Dendritic cell treated with granulocyte-macrophage colony-stimulating factor and Interleukin-4, amounts not matched to agents 40 ng/mL and 50 ng/mL, for 4 days (primary cell): ENCODE measurements at regions not wholly inside any gene's neighbourhood (a gene's known extent, or its start where the extent isn't known, plus 50 kb on each side); places are given as distances from the start of the nearest gene placed in this dataset.

ENCODE experiments used
- H3K27ac Mint-ChIP-seq: one replicate; pipeline ENCODE4 v1.8.0; 2022; ENCODE audit warnings: mild to moderate bottlenecking, mixed read lengths
- H3K27me3 Mint-ChIP-seq: one replicate; pipeline ENCODE4 v1.8.0; 2022; ENCODE audit warnings: mild to moderate bottlenecking, mixed read lengths
- H3K36me3 Mint-ChIP-seq: one replicate; pipeline ENCODE4 v1.8.0; 2022; ENCODE audit warnings: low read depth, mixed read lengths
- H3K4me1 Mint-ChIP-seq: one replicate; pipeline ENCODE4 v1.8.0; 2022; ENCODE audit warnings: low read depth, mixed read lengths
- H3K4me3 Mint-ChIP-seq: one replicate; pipeline ENCODE4 v1.8.0; 2022; ENCODE audit warnings: mild to moderate bottlenecking, moderate library complexity, mixed read lengths
- H3K9me3 Mint-ChIP-seq: one replicate; pipeline ENCODE4 v1.8.0; 2022; ENCODE audit warnings: mixed read lengths
- intact Hi-C: fragments of 100-400 bp; cut with micrococcal nuclease; formaldehyde crosslinking; loops from one replicate; pipeline ENCODE4 v1.15.0; 2022

DNA sequence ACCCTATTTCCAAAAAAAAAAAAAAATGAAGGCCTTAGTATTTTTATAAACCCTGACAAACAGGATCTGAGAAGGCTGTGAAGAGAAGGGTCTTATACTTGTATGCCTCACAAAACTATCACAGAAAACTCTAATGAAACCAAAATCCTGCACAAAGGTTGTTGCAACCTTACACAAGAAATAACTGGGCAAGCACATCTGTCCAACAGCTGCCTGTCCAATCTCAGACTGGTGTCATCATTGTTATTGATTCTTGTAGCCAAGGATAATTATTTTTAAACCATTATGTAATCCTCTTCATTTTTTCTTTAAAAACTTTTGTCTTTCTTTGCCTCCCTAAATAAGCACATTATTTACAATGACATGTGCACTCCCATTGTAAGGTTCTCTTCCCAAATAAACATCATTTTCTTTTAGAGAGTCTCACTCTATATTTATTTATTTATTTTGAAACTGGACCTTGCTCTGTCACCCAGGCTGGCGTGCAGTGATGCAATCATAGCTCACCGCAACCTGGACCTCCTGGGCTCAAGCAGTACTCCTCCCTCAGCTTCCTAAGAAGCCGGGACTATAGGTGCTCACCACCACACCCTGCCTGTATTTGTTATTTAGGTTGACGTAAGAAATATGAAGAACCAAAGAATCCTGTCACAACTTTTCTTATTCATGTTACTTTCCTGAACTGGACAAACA, 697.1 kb downstream of the DOK5 start:
- Mint-ChIP-seq H3K36me3 (no peaks in the 10 kb centered on the region), H3K4me1 (no peaks in the 10 kb centered on the region), H3K27ac (no peak overlapping the region), H3K27me3 (no peaks in the 10 kb centered on the region), H3K4me3 (no peak overlapping the region), H3K9me3 (peaks cover 32% of the 10 kb centered on the region)
- intact Hi-C loops, result no loop called here

- no peak overlapping the region for H3K4me3 Mint-ChIP-seq
- no peaks in the 10 kb centered on the region for H3K27me3 Mint-ChIP-seq
- peaks cover 14% of the 10 kb centered on the region for H3K9me3 Mint-ChIP-seq
- no peaks in the 10 kb centered on the region for H3K36me3 Mint-ChIP-seq
- intact Hi-C loops, result no loop called here
- no peaks in the 10 kb centered on the region for H3K4me1 Mint-ChIP-seq
- H3K27ac Mint-ChIP-seq, result no peak overlapping the region
Measured at GRCh38 chr20:55166063-55166462, 690.7 kb downstream of the DOK5 start.

DNA sequence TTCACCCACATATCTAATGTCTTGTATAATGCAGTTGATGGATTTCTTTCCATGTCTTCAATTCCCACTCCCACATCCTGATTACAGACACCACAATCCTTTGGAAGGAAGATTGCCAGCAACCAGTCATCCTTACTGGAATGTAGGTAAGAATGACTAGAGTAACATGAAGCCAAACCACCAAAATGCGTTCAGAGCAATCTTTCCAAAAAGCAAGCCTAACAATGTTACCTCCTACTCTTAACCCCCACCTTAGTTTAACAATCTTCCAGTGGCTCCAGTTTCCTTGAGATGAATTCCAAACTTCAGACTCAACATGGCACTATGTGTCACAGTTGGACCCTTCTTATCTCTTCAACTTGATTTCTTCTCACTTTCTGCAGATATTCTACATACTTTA, 685.6 kb downstream of the DOK5 start:
- Mint-ChIP-seq H3K27me3 (no peaks in the 10 kb centered on the region), H3K27ac (no peak overlapping the region), H3K36me3 (no peaks in the 10 kb centered on the region), H3K4me3 (no peak overlapping the region), H3K4me1 (no peaks in the 10 kb centered on the region), H3K9me3 (peaks cover 14% of the 10 kb centered on the region)
- intact Hi-C loops, result no loop called here

DNA sequence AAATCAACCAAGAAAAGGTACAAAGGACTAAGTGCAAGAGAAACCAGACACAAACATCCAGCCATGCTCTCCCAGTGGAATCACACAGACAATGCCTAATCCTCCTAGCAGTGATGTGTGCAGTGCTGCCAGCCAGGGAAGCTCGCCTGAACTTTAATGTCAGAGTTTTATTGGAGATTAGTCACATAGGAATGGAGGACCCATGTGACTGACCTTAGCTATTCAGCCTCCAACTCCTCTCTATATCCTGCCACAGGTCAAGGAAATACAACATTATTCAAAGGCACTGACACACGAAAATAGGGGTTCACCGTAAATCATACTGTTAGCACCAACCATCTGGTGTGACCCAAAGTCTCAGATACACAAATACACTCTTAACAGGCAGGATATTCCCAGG, 684.6 kb downstream of the DOK5 start:
- H3K4me1 Mint-ChIP-seq, result no peaks in the 10 kb centered on the region
- no peak overlapping the region for H3K4me3 Mint-ChIP-seq
- H3K9me3 Mint-ChIP-seq, result peaks cover 21% of the 10 kb centered on the region
- no peak overlapping the region for H3K27ac Mint-ChIP-seq
- intact Hi-C loops, result no loop called here
- H3K27me3 Mint-ChIP-seq, result no peaks in the 10 kb centered on the region
- no peaks in the 10 kb centered on the region for H3K36me3 Mint-ChIP-seq

DNA sequence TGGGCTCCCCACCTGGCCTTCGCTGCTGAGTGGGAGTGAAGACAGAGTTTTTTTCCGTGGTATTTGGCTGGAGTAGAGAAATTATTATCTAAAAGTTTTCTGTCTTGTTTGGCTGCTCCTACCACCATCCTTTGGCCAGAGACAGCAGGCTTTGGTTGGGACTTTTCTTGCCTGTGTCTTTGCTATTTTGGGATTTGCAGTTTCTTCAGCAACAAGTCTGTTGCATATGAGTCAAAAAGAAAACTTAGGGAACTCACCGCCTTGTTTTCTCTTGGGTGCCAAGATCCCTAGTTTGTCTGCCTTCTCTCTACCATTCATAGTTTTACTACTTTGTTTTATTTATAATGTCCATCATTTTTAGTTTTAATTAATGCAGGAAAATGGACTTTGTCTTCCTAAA, 683.8 kb downstream of the DOK5 start:
- Mint-ChIP-seq H3K27ac (no peak overlapping the region), H3K4me1 (no peaks in the 10 kb centered on the region), H3K9me3 (peaks cover 21% of the 10 kb centered on the region), H3K36me3 (no peaks in the 10 kb centered on the region), H3K4me3 (no peak overlapping the region), H3K27me3 (no peaks in the 10 kb centered on the region)
- intact Hi-C loops, result no loop called here

DNA sequence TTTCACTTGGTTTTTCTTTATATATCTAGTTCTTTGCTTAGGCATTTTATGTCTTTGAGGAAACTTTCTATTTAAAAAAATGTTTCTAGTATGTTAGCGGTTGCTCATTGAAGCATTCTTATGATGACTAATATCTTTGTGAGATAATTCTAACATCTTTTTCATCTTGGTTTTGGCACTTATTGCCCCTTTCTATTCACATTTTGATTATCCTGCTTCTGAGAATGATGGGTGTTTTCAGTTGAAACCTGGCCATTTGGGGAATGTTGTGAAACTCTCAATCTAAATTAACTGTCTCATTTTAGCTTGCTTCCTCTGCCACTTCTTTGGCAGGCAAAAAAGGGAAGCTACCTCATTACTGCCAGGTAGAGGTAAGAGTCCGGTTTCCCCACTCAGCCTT, 683.1 kb downstream of the DOK5 start:
- Mint-ChIP-seq H3K9me3 (peaks cover 21% of the 10 kb centered on the region), H3K27me3 (no peaks in the 10 kb centered on the region), H3K4me1 (no peaks in the 10 kb centered on the region), H3K27ac (no peak overlapping the region), H3K36me3 (no peaks in the 10 kb centered on the region), H3K4me3 (no peak overlapping the region)
- intact Hi-C loops, result no loop called here

- no peaks in the 10 kb centered on the region for H3K27me3 Mint-ChIP-seq
- H3K27ac Mint-ChIP-seq, result no peak overlapping the region
- no peaks in the 10 kb centered on the region for H3K36me3 Mint-ChIP-seq
- no peaks in the 10 kb centered on the region for H3K4me1 Mint-ChIP-seq
- H3K4me3 Mint-ChIP-seq, result no peak overlapping the region
- H3K9me3 Mint-ChIP-seq, result peaks cover 18% of the 10 kb centered on the region
- intact Hi-C loops, result no loop called here
Measured at GRCh38 chr20:55155360-55155759, 680.0 kb downstream of the DOK5 start.

- Mint-ChIP-seq H3K27me3 (no peaks in the 10 kb centered on the region), H3K36me3 (no peaks in the 10 kb centered on the region), H3K4me1 (no peaks in the 10 kb centered on the region), H3K4me3 (no peak overlapping the region), H3K9me3 (peaks cover 17% of the 10 kb centered on the region), H3K27ac (no peak overlapping the region)
- intact Hi-C loops, result no loop called here
Measured at GRCh38 chr20:55153001-55153645, 677.7 kb downstream of the DOK5 start.

- Mint-ChIP-seq H3K9me3 (peaks cover 17% of the 10 kb centered on the region), H3K36me3 (no peaks in the 10 kb centered on the region), H3K27ac (no peak overlapping the region), H3K4me1 (no peaks in the 10 kb centered on the region), H3K4me3 (no peak overlapping the region), H3K27me3 (no peaks in the 10 kb centered on the region)
- intact Hi-C loops, result no loop called here
Measured at GRCh38 chr20:55151171-55151570, 675.8 kb downstream of the DOK5 start.

GRCh38 chr20:55143601-55144000, 668.2 kb downstream of the DOK5 start:
- no peak overlapping the region for H3K27ac Mint-ChIP-seq
- H3K27me3 Mint-ChIP-seq, result no peaks in the 10 kb centered on the region
- H3K4me1 Mint-ChIP-seq, result no peaks in the 10 kb centered on the region
- no peak overlapping the region for H3K4me3 Mint-ChIP-seq
- H3K36me3 Mint-ChIP-seq, result no peaks in the 10 kb centered on the region
- peaks cover 10% of the 10 kb centered on the region for H3K9me3 Mint-ChIP-seq
- intact Hi-C loops, result no loop called here

DNA sequence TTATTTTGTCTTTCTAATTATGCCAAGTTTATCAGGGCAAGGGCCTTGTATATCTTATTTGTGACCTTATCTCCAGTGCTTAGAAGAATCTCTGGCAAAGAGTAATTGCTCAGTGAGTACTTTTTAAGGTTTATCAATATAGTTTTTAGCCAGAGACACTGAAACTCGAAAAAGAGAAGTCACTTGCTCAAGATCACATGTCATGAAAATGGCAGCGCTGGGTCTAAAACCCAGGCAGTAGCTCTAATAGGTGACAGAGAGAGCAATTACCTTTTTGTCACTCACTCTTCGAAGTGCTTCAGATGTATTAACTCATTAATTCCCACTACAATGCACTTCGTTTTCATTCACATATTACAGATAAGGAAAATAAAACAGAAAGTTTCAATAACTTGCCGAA, 667.5 kb downstream of the DOK5 start:
- intact Hi-C loops, result no loop called here
- Mint-ChIP-seq H3K36me3 (no peaks in the 10 kb centered on the region), H3K27me3 (no peaks in the 10 kb centered on the region), H3K27ac (no peak overlapping the region), H3K4me1 (no peaks in the 10 kb centered on the region), H3K4me3 (no peak overlapping the region), H3K9me3 (peaks cover 10% of the 10 kb centered on the region)

- no peaks in the 10 kb centered on the region for H3K36me3 Mint-ChIP-seq
- no peak overlapping the region for H3K27ac Mint-ChIP-seq
- H3K4me3 Mint-ChIP-seq, result no peak overlapping the region
- no peaks in the 10 kb centered on the region for H3K27me3 Mint-ChIP-seq
- intact Hi-C loops, result no loop called here
- H3K4me1 Mint-ChIP-seq, result no peaks in the 10 kb centered on the region
- H3K9me3 Mint-ChIP-seq, result peaks cover 10% of the 10 kb centered on the region
Measured at GRCh38 chr20:55140631-55141030, 665.2 kb downstream of the DOK5 start.

DNA sequence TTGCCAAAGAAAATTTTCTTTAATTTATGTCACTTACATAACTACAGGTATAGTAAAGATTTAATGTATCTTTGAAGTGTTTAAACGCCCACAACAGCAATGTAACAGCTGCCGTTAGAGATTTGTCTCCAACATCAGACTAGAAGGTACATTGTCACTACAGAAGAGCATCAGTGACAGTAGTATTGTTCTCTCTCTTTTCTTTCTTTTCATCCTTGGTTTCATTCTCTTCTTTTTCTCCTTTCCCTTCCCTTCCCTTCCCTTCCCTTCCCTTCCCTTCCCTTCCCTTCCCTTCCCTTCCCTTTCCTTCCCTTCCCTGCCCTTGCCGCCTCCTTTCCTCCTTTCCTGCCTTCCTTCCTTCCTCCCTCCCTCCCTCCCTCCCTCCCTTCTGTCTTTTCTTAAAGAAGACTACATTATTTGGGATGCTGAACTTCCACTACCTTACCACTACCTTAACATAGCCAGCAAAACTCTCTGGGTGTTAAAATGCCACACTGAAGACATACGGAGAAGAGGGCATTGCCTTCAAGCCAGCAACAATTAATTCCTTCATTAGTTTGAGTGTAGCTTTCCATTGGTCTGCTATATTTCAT, 663.9 kb downstream of the DOK5 start:
- Mint-ChIP-seq H3K36me3 (no peaks in the 10 kb centered on the region), H3K27ac (no peak overlapping the region), H3K9me3 (peaks cover 6% of the 10 kb centered on the region), H3K4me3 (no peak overlapping the region), H3K4me1 (no peaks in the 10 kb centered on the region), H3K27me3 (no peaks in the 10 kb centered on the region)
- intact Hi-C loops, result no loop called here

DNA sequence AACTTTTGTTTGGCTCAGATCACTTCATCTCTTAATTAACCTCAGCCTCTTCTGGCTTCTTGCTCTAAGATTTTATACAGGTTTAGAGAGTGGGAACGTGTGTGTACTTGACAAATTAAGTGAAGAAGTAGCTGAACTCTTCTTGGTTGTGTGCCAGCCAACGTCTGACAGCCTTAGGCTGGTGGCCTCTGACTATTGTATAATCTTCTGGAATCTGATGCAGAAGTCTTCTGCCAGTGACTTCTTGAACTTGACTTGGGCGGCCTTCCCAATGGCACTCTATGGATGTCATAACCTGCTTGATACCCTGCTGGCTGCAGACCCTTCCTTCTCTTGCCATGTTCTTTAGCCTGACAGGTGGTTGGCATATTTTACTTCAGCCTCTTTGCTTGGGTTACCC, 660.5 kb downstream of the DOK5 start:
- Mint-ChIP-seq H3K4me1 (no peaks in the 10 kb centered on the region), H3K4me3 (no peak overlapping the region), H3K9me3 (peaks cover 14% of the 10 kb centered on the region), H3K27me3 (no peaks in the 10 kb centered on the region), H3K27ac (no peak overlapping the region), H3K36me3 (no peaks in the 10 kb centered on the region)
- intact Hi-C loops, result no loop called here

DNA sequence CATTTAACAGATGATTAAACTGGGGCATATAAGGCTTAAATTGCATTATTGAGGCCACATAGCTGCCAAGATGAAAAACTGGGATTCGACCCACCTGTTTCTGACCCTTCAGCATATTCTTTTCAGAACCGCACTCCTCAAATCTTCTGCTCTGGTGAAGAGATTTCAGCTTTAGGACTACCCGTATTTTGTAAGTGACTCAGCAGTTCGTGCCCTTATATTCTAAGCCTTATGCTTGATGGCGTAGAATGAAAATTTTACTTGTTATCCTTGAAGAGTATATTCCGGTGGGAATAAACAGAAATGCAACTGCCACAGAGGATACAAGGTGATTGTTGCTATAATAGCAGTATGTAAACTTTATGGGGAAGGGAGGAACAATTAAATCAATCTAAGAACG, 657.1 kb downstream of the DOK5 start:
- Mint-ChIP-seq H3K4me1 (no peaks in the 10 kb centered on the region), H3K27me3 (no peaks in the 10 kb centered on the region), H3K36me3 (no peaks in the 10 kb centered on the region), H3K9me3 (peaks cover 14% of the 10 kb centered on the region), H3K4me3 (no peak overlapping the region), H3K27ac (no peak overlapping the region)
- intact Hi-C loops, result no loop called here
